Activated T-helper 2 cell treated with anti-CD3 and anti-CD28 coated beads, Interferon-gamma antibody, Interleukin-2, Interleukin-4, amounts not matched to agents 10 μg/mL and 5 μg/mL and 100 μg/mL, durations not matched to agents 14 hours and 24 hours and 36 hours (primary cell): ENCODE measurements at regions not wholly inside any gene's neighbourhood (a gene's known extent, or its start where the extent isn't known, plus 50 kb on each side); places are given as distances from the start of the nearest gene placed in this dataset.

Experiments
- DNase-seq: peaks from one replicate; pipeline ENCODE4 v3.0.0; 2021; ENCODE audit warnings: low spot score
- H3K27ac Mint-ChIP-seq: one replicate; pipeline ENCODE4 v1.8.0; 2021; ENCODE audit warnings: mixed read lengths
- H3K27me3 Mint-ChIP-seq: one replicate; pipeline ENCODE4 v1.8.0; 2021; ENCODE audit warnings: low read depth, mixed read lengths
- H3K36me3 Mint-ChIP-seq: one replicate; pipeline ENCODE4 v1.8.0; 2021; ENCODE audit warnings: low read depth, mixed read lengths
- H3K4me1 Mint-ChIP-seq: one replicate; pipeline ENCODE4 v1.8.0; 2021; ENCODE audit warnings: low read depth, mixed read lengths
- H3K4me3 Mint-ChIP-seq: one replicate; pipeline ENCODE4 v1.8.0; 2021; ENCODE audit warnings: low read depth, mild to moderate bottlenecking, moderate library complexity, mixed read lengths
- H3K9me3 Mint-ChIP-seq: one replicate; pipeline ENCODE4 v1.8.0; 2021; ENCODE audit warnings: mixed read lengths
- intact Hi-C: fragments of 100-400 bp; cut with micrococcal nuclease; formaldehyde crosslinking; loops from one replicate; pipeline ENCODE4 v1.15.1; 2023

- DNase-seq = no peak
- Mint-ChIP-seq H3K36me3 (no peaks in the 10 kb centered on the region), H3K27ac (no peak overlapping the region), H3K27me3 (no peaks in the 10 kb centered on the region), H3K4me3 (no peak overlapping the region), H3K4me1 (peaks cover 4% of the 10 kb centered on the region), H3K9me3 (no peaks in the 10 kb centered on the region)
- intact Hi-C loops = loop anchor here (5.0 kb wide), 1 partner anchor 112 kb away; no protein-coding TSS in a partner anchor
Observed at GRCh38 chr1:219539645-219540254, 73.2 kb downstream of the ZC3H11B start.

- no peaks in the 10 kb centered on the region for H3K36me3 Mint-ChIP-seq
- DNase-seq = no peak
- no peak overlapping the region for H3K4me3 Mint-ChIP-seq
- intact Hi-C loops = no loop called here
- peaks cover 4% of the 10 kb centered on the region for H3K4me1 Mint-ChIP-seq
- no peaks in the 10 kb centered on the region for H3K9me3 Mint-ChIP-seq
- no peaks in the 10 kb centered on the region for H3K27me3 Mint-ChIP-seq
- H3K27ac Mint-ChIP-seq = no peak overlapping the region
Observed at GRCh38 chr1:219538886-219539285, 74.0 kb downstream of the ZC3H11B start.

GRCh38 chr1:219537223-219537631, 75.7 kb downstream of the ZC3H11B start:
- Mint-ChIP-seq H3K36me3 (no peaks in the 10 kb centered on the region), H3K4me3 (no peak overlapping the region), H3K4me1 (peaks cover 4% of the 10 kb centered on the region), H3K27ac (no peak overlapping the region), H3K9me3 (no peaks in the 10 kb centered on the region), H3K27me3 (peaks cover 5% of the 10 kb centered on the region)
- intact Hi-C loops = loop anchor here (2.0 kb wide), 1 partner anchor 18 kb away; no protein-coding TSS in a partner anchor
- no peak for DNase-seq

DNA sequence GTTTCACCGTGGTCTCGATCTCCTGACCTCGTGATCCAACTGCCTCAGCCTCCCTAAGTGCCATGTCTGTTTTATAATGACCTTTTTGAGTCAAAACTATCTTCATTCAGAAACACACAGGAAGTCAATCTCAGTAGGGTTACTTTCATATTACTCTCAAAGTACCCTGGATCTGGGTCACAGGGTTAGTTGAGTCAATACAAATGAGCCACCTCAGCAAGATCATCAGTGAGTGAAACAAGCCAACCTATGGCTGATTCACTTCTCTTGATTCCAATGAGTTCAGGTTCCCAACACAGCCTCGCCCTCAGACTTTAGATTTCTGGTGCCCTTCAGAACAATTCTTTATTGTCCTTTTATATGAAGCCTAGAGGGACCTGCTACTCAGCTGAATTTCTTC, 76.9 kb downstream of the ZC3H11B start:
- intact Hi-C loops = loop anchor here (2.0 kb wide), 1 partner anchor 17 kb away; no protein-coding TSS in a partner anchor
- Mint-ChIP-seq H3K4me1 (peaks cover 4% of the 10 kb centered on the region), H3K4me3 (no peak overlapping the region), H3K27ac (no peak overlapping the region), H3K36me3 (no peaks in the 10 kb centered on the region), H3K9me3 (no peaks in the 10 kb centered on the region), H3K27me3 (peaks cover 5% of the 10 kb centered on the region)
- no peak for DNase-seq

- Mint-ChIP-seq H3K27me3 (peaks cover 5% of the 10 kb centered on the region), H3K4me1 (peaks cover 3% of the 10 kb centered on the region), H3K9me3 (no peaks in the 10 kb centered on the region), H3K36me3 (no peaks in the 10 kb centered on the region), H3K4me3 (no peak overlapping the region), H3K27ac (no peak overlapping the region)
- no peak for DNase-seq
- intact Hi-C loops = no loop called here
Observed at GRCh38 chr1:219534991-219535390, 77.9 kb downstream of the ZC3H11B start.

- Mint-ChIP-seq H3K27ac (no peak overlapping the region), H3K27me3 (peaks cover 5% of the 10 kb centered on the region), H3K4me1 (no peaks in the 10 kb centered on the region), H3K9me3 (no peaks in the 10 kb centered on the region), H3K36me3 (no peaks in the 10 kb centered on the region), H3K4me3 (no peak overlapping the region)
- intact Hi-C loops = no loop called here
- no peak for DNase-seq
Observed at GRCh38 chr1:219533280-219533679, 79.6 kb downstream of the ZC3H11B start.

DNA sequence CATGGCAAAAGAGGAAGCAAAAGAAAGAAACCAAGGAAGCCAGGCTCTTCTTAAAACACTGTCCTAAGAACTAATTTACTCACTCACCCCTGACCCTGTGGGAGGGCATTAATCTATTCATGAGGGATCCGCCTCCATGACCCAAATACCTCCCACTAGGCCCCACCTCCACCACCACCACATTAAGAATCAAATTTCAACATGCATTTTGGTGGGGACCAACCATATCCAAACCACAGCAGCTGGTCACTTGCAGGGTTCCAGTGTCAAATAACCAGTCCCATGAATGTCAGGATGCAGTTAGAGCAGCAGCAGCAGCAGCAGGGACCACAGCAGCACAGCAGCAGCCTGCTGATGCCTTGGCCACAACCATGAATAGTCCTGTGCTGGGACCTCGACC, 83.8 kb downstream of the ZC3H11B start:
- no peak for DNase-seq
- H3K36me3 Mint-ChIP-seq = no peaks in the 10 kb centered on the region
- no peaks in the 10 kb centered on the region for H3K4me1 Mint-ChIP-seq
- no peak overlapping the region for H3K27ac Mint-ChIP-seq
- no peak overlapping the region for H3K4me3 Mint-ChIP-seq
- intact Hi-C loops = no loop called here
- H3K9me3 Mint-ChIP-seq = no peaks in the 10 kb centered on the region
- H3K27me3 Mint-ChIP-seq = peaks cover 5% of the 10 kb centered on the region

DNA sequence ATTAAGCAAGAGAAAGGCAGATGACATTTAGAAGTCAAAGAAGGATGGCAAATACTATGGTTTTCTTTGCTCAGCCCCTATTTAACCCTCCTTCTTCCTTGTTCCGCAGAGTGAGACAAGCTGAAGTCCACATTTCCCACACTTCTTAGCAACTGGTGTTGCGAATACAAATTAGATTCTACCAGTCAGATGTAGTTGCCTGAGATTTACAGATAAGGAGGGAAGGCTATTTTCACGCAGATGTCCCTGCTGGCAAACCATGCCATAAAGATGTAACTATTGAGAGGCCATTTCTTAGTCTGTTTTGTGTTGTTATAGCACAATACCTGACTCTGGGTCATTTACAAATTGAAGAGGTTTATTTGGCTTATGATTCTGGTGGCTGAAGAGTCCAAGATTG, 84.3 kb downstream of the ZC3H11B start:
- Mint-ChIP-seq H3K27me3 (peaks cover 3% of the 10 kb centered on the region), H3K9me3 (no peaks in the 10 kb centered on the region)
- intact Hi-C loops = no loop called here

GRCh38 chr1:219527994-219528393, 84.9 kb downstream of the ZC3H11B start:
- Mint-ChIP-seq H3K4me1 (peaks cover 1% of the 10 kb centered on the region), H3K27ac (no peak overlapping the region), H3K27me3 (no peaks in the 10 kb centered on the region), H3K9me3 (no peaks in the 10 kb centered on the region), H3K36me3 (no peaks in the 10 kb centered on the region), H3K4me3 (no peak overlapping the region)
- DNase-seq = no peak
- intact Hi-C loops = no loop called here

More for the DNA sequence above, 84.3 kb downstream of the ZC3H11B start:
- H3K27ac Mint-ChIP-seq = no peak overlapping the region
- H3K4me3 Mint-ChIP-seq = no peak overlapping the region
- no peaks in the 10 kb centered on the region for H3K4me1 Mint-ChIP-seq
- no peaks in the 10 kb centered on the region for H3K36me3 Mint-ChIP-seq
- DNase-seq = no peak

GRCh38 chr1:219526074-219526473, 86.8 kb downstream of the ZC3H11B start:
- no peaks in the 10 kb centered on the region for H3K36me3 Mint-ChIP-seq
- DNase-seq = no peak
- no peaks in the 10 kb centered on the region for H3K27me3 Mint-ChIP-seq
- intact Hi-C loops = no loop called here
- H3K27ac Mint-ChIP-seq = no peak overlapping the region
- H3K4me3 Mint-ChIP-seq = no peak overlapping the region
- H3K4me1 Mint-ChIP-seq = peaks cover 1% of the 10 kb centered on the region
- H3K9me3 Mint-ChIP-seq = no peaks in the 10 kb centered on the region

GRCh38 chr1:219523411-219523810, 89.5 kb downstream of the ZC3H11B start:
- no peaks in the 10 kb centered on the region for H3K27me3 Mint-ChIP-seq
- peaks cover 7% of the 10 kb centered on the region for H3K4me1 Mint-ChIP-seq
- no peaks in the 10 kb centered on the region for H3K9me3 Mint-ChIP-seq
- DNase-seq = no peak
- intact Hi-C loops = no loop called here
- no peak overlapping the region for H3K27ac Mint-ChIP-seq
- H3K36me3 Mint-ChIP-seq = no peaks in the 10 kb centered on the region
- H3K4me3 Mint-ChIP-seq = no peak overlapping the region

DNA sequence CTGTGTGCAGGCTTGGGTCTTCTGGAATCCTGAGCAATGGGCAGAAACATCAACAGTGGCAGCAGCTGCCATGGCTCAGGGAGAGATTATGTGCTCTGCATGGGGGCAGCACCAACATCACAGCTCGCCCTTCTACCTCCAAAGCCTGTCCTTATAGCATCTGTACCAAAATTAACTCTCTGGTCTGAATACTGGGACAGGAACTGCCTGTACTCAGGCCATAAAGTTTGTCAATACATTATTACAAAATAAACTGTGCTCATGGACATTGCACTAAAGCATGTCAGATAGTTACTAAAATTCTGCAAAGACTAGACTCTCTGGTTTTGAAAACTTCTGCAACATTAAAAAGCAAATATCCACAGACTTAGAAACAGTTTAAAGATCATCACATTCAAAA, 91.6 kb downstream of the ZC3H11B start:
- H3K9me3 Mint-ChIP-seq = no peaks in the 10 kb centered on the region
- H3K4me3 Mint-ChIP-seq = no peak overlapping the region
- peaks cover 9% of the 10 kb centered on the region for H3K4me1 Mint-ChIP-seq
- H3K27ac Mint-ChIP-seq = no peak overlapping the region
- intact Hi-C loops = no loop called here
- DNase-seq = no peak
- H3K36me3 Mint-ChIP-seq = no peaks in the 10 kb centered on the region
- H3K27me3 Mint-ChIP-seq = no peaks in the 10 kb centered on the region

DNA sequence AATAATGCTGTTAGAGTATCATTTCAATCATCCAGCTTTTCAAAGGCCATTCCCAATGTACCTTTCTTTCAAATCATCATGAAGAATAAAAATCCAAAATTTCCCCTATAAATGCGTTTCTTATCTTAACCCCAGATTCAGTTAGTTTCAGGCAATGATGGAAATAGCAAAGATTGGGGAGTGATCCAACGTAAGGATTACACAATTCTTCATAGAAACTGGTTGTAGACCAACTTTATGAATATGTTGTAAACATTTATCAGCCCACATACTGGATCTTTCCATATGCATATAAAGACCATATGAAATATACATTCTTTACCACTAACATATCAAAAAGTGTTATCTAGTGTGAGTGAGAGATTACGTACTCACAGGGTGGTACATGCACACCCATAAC, 92.7 kb downstream of the ZC3H11B start:
- Mint-ChIP-seq H3K27ac (no peak overlapping the region), H3K9me3 (no peaks in the 10 kb centered on the region), H3K27me3 (no peaks in the 10 kb centered on the region), H3K36me3 (no peaks in the 10 kb centered on the region), H3K4me1 (peaks cover 9% of the 10 kb centered on the region), H3K4me3 (no peak overlapping the region)
- intact Hi-C loops = no loop called here
- no peak for DNase-seq

GRCh38 chr1:219518907-219519248, 94.0 kb downstream of the ZC3H11B start:
- Mint-ChIP-seq H3K27ac (peak overlapping the region; percentile 10), H3K36me3 (no peaks in the 10 kb centered on the region)
- intact Hi-C loops = loop anchor here (1.0 to 10.0 kb wide), 4 partner anchors 18 to 194 kb away; no protein-coding TSS in a partner anchor

More at GRCh38 chr1:219518907-219519248, 94.0 kb downstream of the ZC3H11B start:
- no peaks in the 10 kb centered on the region for H3K27me3 Mint-ChIP-seq
- no peak overlapping the region for H3K4me3 Mint-ChIP-seq
- no peaks in the 10 kb centered on the region for H3K9me3 Mint-ChIP-seq
- H3K4me1 Mint-ChIP-seq = peaks cover 9% of the 10 kb centered on the region
- DNase-seq = no peak
